ENCODE measurements at regions not wholly inside any gene's neighbourhood (a gene's known extent, or its start where the extent isn't known, plus 50 kb on each side); places are given as distances from the start of the nearest gene placed in this dataset.
"Not testable (repeated sequence)": the region's sequence is repeated elsewhere in the genome, so short reads cannot be mapped to it uniquely, and the experiment has no call there.

DNA sequence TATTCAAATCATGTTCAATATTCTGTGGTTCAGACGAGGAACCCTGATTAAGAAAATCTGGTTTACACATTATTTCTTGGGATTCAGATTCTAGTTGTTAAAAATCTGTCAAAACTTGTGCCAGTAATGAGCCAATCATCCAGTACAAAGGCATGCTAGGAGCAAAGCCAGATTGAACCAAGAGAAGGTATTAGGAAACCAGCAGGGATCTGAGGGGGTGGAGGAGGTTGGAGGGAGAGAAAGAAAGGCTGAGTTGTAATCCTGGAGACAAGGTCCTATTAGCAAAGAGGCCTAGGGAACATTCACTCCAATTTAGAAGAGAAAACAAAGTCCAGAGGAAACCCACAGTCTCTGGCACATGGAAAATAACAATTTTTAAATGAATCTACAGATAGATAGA lies 352.9 kb downstream of the LTN1 start:
- no peak for DNase-seq

DNA sequence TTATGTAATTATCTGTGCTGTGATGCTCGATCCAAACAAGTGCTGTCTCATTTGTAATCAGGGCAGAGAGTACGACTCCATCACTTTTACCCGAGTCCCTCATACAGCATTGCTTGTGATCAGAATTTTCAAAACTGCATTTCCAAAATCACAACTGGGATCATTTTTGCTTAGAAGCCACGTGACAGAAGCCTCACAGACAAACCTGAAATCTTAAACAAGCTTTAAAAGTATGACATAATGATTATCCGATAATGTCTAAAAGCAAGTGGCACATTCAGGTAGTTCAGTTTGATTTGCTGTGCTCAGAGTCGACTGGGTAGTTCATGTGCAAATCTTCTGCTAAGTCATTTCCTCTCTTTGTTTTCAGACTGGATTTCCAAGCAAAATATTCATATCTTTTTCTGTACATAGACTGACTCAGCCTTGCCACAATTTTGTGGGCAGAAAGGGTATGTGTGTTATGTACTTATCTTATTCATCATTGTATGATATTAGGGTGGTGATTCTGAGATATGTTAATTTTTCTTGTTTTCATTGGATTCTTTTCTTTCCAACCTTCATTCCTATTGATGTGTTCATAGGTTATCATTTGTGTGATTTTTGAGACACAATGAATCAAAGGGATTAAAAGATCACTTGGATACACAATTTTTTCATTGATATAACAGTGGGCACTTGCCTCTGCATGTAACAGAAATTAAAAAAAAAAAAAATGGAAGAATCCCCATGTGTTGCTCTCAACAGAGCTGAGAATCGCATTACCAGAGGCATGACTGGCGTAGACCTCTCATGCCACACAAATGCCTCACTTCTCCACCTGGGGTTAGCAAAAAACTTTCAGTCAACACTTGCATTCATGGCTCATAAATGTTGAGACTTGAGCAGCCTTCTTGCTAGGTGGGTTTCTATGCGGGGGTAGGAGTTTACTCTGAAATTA lies 355.7 kb downstream of the LTN1 start:
- no peak for DNase-seq

- DNase-seq = no peak
Measured at GRCh38 chr21:28635541-28635940, 357.1 kb downstream of the LTN1 start.

DNA sequence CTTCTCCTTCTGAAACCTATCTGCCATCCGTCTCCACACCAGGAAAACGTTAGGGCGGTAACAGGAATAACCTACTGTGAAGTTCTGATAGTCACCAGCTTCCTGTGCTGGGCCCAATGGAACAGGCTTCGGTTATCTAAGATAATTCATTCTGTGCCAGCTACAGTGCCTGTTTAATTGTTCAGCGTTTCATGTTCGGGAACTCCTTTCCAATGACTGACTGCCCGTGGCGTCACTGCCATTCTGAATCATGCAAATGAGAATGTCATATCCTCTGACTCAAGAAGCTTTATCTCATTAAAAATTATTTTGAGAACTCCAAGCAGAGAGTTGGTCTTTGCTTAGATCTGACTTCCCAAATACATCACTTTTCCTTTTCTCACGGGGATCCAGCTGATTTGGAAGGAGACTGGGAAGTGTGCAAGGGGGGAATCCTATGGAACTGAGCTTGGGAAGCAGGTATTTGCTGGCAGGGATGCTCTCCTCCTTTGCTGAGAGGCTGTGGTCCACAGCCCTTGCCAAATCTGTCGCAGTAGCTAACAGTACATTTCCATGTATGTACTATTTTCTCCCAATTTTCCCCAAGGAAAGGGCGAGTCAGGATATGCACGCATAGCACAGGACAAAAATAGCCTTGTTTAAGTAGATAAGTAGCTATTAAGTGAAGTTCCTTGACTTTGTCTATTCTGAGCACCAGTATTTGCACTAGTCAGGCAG lies 358.7 kb downstream of the LTN1 start:
- no peak for DNase-seq

- no peak for DNase-seq
Measured at GRCh38 chr21:28632755-28633408, 359.8 kb downstream of the LTN1 start.

DNA sequence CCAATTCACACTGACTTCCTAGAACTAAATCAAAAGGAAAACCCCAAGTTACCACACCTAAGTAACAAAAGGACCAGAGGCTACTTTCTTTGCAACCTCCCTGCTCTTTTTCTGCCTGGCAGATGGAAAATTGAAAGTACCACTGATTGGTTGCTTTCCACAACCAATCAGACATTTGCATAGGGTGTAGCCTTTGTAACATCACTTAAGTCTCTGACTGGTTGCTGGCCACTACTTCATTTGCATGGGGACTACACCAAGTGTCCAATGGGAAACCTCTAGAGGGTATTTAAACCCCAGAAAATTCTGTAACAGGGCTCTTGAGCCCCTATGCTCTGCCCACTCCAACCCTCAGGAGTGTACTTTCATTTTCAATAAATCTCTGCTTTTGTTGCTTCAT lies 365.0 kb downstream of the LTN1 start:
- no peak for DNase-seq

- no peak for DNase-seq
Measured at GRCh38 chr21:28627261-28627660, 365.4 kb downstream of the LTN1 start.

DNA sequence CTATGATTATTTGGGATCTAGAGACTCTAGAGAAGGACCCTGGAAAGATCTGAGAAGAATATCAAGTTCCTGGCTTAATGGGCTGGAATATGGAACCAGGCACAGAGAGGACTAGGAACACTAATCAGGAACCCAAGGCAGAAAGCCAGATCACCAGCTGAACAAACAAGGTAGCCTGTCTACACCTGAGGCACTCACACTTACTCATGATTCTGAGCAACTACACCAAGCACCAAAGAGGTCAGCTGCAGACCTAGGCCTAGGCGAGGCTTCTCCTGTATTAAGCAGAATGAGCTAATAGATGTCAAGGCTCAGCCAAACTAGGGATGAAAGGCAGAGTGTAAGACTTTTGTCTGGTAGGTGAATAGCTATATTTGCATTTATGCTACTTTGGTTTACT lies 368.1 kb downstream of the LTN1 start:
- no peak for DNase-seq

DNA sequence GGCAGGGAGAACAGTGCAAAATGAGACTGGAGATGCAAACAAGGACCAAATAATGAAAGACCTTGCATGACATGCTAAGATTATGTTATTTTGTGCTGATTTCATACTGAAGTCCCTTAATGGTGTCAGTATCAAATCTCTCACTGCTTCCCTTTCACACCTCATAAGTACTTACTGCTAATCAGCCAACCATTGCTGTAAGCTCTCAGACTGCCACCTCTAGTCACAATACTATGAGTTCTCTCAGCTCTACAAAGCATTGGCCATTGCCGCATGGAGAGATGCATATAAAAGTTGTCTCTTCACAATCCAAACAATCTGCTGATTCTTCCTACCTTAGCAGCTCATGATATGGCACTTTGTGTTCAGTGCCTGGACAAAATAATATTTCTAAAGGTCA lies 375.4 kb downstream of the LTN1 start:
- DNase-seq = no peak

DNA sequence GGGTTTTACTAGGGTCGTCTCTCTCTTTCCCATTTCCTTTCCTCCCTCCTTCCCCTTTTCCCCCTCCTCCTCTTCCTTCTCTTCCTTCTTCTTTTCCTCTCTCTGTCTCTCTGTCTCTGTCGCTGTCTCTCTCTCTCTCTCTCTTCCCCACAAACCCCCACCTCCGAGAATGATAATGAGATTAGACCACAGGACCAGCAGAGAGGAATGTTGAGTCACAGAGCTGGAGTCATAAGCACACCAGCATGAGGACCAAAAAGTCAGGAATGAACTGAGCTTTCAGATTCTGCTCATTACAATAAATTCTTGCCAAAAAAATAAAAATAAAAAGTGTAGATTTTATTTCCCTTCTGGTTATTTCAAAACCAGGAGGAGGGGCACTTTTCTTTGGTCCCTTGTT lies 377.4 kb downstream of the LTN1 start:
- no peak for DNase-seq

GRCh38 chr21:28614791-28615190 lies 377.9 kb downstream of the LTN1 start:
- DNase-seq = no peak

DNA sequence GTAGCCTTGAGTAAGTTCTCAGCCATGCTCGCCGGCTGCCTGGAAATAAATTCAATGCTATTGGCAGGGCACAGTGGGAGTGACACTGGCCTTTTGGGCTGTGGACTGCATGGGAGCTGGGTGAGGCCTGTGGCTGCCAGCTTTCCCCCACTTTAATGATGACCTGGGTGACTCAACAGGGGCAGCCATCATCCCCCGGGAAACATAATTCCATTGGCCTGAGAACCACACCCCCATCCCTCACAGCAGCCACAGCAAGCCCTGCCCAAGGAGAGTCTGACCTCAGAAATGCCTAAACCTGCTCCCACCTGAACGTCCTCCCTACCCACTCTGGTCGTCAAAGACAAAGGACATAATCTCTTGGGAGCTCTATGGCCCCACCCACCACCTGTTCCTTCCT lies 384.0 kb downstream of the LTN1 start:
- no peak for DNase-seq

DNA sequence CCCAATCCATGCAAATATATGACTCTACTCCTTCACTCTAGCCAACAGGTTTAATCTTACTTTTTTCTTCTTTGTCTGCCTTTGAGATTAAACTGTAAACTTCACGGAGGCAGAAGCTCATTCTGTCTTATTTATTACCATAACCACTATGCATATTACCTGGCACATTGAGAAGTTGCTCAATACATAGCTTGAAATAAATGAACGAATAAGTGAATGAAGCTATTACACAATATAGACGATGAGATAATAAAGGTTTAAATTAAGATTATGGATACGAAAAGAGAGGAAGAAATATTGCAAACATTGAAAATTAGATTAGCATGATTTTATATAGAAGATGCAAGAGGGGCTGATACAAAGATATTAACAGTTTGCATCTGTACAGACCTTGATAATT lies 385.1 kb downstream of the LTN1 start:
- no peak for DNase-seq

- DNase-seq = no peak
Measured at GRCh38 chr21:28604946-28605537, 387.6 kb downstream of the LTN1 start.

- no peak for DNase-seq
Measured at GRCh38 chr21:28602546-28602945, 390.1 kb downstream of the LTN1 start.

DNA sequence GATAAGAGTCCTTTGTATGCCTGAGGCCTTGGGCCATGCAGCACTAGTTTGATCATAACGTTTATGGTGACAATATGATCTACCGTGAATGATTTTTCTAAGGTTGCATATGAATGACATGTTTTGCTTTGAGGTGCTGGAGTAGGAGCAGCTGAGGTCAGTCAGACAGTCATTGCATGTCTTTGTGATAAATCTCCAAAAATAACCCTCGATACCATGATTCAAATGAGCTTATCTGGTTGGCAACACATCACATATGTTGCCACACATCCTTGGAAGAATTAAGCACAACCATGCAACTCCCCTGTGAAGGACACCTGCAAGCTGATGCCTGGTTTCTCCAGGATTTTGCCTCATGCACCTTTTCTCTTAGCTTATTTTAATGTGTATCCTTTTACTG lies 394.5 kb downstream of the LTN1 start:
- no peak for DNase-seq

- no peak for DNase-seq
Measured at GRCh38 chr21:28592205-28592865, 400.3 kb downstream of the LTN1 start.

- no peak for DNase-seq
Measured at GRCh38 chr21:28590676-28591075, 402.0 kb downstream of the LTN1 start.

DNA sequence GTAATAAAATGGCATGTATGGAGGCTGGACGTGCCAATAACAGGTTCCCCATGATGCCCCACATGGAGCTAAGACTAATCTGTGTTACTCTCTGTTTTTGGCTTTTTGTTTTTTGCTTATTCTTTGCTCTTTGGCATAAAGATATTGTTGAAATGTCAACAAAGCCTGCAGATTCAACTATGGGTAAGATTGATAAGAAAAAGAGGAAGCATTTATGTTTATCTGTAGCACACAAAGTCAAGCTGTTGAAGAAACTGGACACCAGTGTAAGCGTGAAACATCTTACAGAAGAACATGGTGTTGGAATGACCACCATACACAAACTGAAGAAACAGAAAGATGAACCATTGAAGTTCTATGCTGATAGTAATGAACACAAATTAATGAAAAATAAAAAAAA lies 402.7 kb downstream of the LTN1 start:
- no peak for DNase-seq

DNA sequence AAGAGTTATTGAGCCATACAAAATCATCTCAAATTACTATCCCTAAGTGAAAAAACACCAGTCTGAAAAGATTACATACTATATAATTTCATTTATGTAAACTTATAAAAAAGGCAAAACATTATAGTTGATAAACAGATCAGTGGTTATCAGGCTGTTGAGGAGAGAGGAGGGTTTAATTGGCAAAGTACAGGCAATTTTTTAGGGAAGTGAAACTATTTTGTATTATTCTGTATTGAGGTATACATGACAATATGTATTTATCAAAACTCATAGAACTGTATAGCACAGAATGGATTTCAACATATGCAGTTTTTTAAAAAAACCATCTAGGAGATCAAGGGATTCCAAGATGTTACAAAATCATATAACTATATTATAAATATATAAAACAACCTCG lies 403.7 kb downstream of the LTN1 start:
- no peak for DNase-seq

GRCh38 chr21:28587748-28588147 lies 404.9 kb downstream of the LTN1 start:
- no peak for DNase-seq

DNA sequence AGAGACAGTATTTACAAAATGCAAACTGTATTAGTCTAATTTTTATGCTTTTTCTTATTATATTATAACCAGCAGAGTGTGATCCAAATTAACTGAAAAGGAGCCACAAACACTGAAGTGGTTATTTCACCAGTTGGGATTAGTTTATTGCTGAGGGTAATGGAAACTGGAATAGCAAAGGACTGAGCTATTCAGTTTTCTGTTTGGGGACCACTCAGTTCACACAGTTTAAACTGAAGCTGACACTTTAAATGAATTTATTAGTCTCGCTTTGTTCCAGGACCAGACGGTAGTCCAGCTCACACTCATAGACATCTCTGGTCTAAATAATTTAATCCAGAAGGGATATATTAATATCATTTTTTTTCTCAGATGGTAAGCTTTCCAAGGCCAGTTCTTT lies 410.7 kb downstream of the LTN1 start:
- no peak for DNase-seq

DNA sequence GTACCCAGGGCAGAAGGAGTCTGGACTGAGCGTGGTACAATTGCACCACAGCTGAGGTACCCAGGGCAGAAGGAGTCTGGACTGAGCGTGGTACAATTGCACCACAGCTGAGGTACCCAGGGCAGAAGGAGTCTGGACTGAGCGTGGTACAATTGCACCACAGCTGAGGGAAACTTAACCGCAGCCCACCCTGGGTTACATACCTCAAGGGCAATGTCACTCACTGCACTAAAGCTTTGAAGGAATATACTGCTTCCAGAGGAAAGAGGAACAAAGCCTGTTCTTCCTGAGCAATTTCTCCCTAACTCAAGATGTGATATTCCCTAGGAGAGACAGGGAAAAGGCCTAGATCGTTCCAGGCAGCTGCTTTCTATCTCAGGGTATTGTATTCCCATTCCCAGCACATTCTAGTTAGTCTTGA lies 411.4 kb downstream of the LTN1 start:
- not testable (repeated sequence) for DNase-seq

All from AML-193 (cell line).